Skeletal muscle tissue (tissue), 3 donors: ENCODE measurements at regions not wholly inside any gene's neighbourhood (a gene's known extent, or its start where the extent isn't known, plus 50 kb on each side); places are given as distances from the start of the nearest gene placed in this dataset.

Source experiments
- H3K27ac ChIP-seq: one replicate; pipeline ENCODE4 v1.7.0; 2013; ENCODE audit warnings: mild to moderate bottlenecking, low read depth, low read length, inconsistent platforms
- H3K27me3 ChIP-seq, 3 donors: one replicate each; pipeline ENCODE4 v1.7.0; 2013; ENCODE audit warnings: low read length in 3 of 3; ENCODE audit not compliant: control insufficient read depth in 3 of 3, insufficient read depth in 3 of 3
- H3K36me3 ChIP-seq, 3 donors: one replicate each; pipeline ENCODE4 v1.7.0; 2013; ENCODE audit warnings: low read length in 3 of 3; ENCODE audit not compliant: control insufficient read depth in 3 of 3, insufficient read depth in 3 of 3
- H3K4me1 ChIP-seq, 3 donors: one replicate each; pipeline ENCODE4 v1.7.0; 2013; ENCODE audit warnings: low read length in 3 of 3, mild to moderate bottlenecking in 3 of 3; ENCODE audit not compliant: control insufficient read depth in 3 of 3, insufficient read depth in 3 of 3
- H3K4me3 ChIP-seq, 3 donors: one replicate each; pipeline ENCODE4 v1.7.0; 2013; ENCODE audit warnings: low read length in 3 of 3
- H3K9ac ChIP-seq, 3 donors: one replicate each; pipeline ENCODE4 v1.7.0; 2013; ENCODE audit warnings: low read length in 3 of 3, mild to moderate bottlenecking in 3 of 3, moderate library complexity in 2 of 3, low read depth in 1 of 3
- H3K9me3 ChIP-seq, 3 donors: one replicate each; pipeline ENCODE4 v1.7.0; 2013; ENCODE audit warnings: low read length in 3 of 3; ENCODE audit not compliant: control insufficient read depth in 3 of 3
- donor health status: Osteomylitis.

GRCh38 chr3:139213936-139214335 is 129.9 kb upstream of the MRPS22 start:
- no peaks in the 10 kb centered on the region for H3K36me3 ChIP-seq
- H3K9me3 ChIP-seq, result peaks cover 0 to 4% (median 0%) of the 10 kb centered on the region in 3 donors
- no peaks in the 10 kb centered on the region for H3K27me3 ChIP-seq
- H3K4me3 ChIP-seq, result no peak overlapping the region
- H3K9ac ChIP-seq, result no peak overlapping the region
- no peaks in the 10 kb centered on the region for H3K4me1 ChIP-seq
- H3K27ac ChIP-seq, result no peak overlapping the region

GRCh38 chr3:139216958-139217357 is 126.9 kb upstream of the MRPS22 start:
- Histone ChIP-seq H3K4me3 (no peak overlapping the region), H3K27ac (no peak overlapping the region), H3K9me3 (no peaks in the 10 kb centered on the region), H3K4me1 (no peaks in the 10 kb centered on the region), H3K9ac (no peak overlapping the region), H3K27me3 (no peaks in the 10 kb centered on the region), H3K36me3 (no peaks in the 10 kb centered on the region)

DNA sequence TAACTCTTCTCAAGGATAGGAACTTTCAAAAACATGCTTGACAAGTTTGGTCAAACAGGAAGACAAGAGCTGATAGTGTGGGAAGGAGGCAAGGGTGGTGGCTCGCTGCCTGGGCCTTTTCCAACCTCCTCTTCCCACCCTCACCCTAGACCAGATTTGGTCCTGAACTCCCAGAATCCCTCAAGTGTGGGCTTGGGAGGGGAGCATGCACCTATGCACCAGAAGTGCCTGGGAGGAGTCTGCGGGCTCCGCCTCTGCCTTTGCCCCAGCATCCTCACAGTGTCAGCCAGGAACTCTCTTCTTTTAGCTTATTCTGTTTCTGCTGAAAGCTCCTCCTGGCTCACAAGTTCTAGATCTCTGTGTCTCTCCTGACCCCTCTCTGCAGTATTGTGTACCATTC is 126.2 kb upstream of the MRPS22 start:
- no peaks in the 10 kb centered on the region for H3K27me3 ChIP-seq
- H3K4me3 ChIP-seq, result no peak overlapping the region
- H3K9ac ChIP-seq, result no peak overlapping the region
- no peaks in the 10 kb centered on the region for H3K9me3 ChIP-seq
- H3K27ac ChIP-seq, result no peak overlapping the region
- no peaks in the 10 kb centered on the region for H3K36me3 ChIP-seq
- no peaks in the 10 kb centered on the region for H3K4me1 ChIP-seq

DNA sequence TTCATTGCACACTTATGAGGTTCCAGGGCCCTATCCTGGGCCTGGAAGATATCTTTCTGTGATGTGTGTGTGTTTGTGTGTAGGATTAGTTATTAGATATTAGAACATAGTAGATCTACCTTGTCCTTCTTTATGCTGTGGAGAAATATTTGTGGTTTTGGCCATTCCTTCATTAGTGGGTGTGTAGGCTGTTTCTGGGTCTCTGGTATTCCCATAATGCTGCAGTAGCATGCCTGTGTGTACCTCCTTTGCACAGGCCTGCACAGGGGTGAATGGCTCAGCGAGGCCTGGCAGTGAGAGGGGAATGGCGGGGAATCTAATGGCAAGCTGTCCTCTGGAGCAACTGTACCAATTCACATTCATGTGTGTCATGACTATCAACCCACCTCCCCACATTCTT is 125.8 kb upstream of the MRPS22 start:
- Histone ChIP-seq H3K9ac (no peak overlapping the region), H3K27ac (no peak overlapping the region), H3K27me3 (no peaks in the 10 kb centered on the region), H3K4me3 (no peak overlapping the region), H3K4me1 (no peaks in the 10 kb centered on the region), H3K9me3 (no peaks in the 10 kb centered on the region), H3K36me3 (no peaks in the 10 kb centered on the region)

- Histone ChIP-seq H3K9me3 (no peaks in the 10 kb centered on the region), H3K4me1 (no peaks in the 10 kb centered on the region), H3K4me3 (no peak overlapping the region), H3K27me3 (no peaks in the 10 kb centered on the region), H3K9ac (no peak overlapping the region), H3K36me3 (no peaks in the 10 kb centered on the region), H3K27ac (no peak overlapping the region)
Observed at GRCh38 chr3:139219463-139219862, 124.4 kb upstream of the MRPS22 start.

DNA sequence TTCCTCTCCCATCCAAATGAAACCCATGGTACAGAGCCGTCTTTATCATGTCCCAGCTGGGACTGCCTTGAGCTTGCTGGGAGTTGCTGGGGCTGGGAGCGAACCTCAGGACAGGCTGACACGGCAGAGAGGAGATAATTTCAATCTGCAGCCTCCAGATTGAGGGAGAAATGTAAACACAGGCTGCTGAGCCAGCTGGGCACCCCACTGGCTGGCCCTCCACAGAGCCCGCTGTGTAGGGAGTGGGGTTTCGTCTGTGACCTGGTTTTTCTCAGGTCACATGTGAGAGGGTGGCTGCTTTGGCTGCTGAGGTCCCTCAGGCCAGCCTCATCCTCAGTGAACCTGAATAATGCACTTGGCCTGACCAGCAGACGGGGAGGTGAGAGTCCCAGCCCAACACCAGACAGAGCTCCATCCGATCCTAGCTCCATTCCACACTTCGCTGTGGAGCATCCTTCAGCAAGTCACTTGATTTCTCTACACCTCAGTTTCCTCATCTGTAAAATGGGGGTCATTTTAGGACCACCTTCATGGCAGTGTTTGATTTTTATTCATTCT is 121.6 kb upstream of the MRPS22 start:
- Histone ChIP-seq H3K9me3 (no peaks in the 10 kb centered on the region), H3K27ac (no peak overlapping the region), H3K4me3 (no peak overlapping the region), H3K36me3 (no peaks in the 10 kb centered on the region), H3K4me1 (peaks cover 0 to 4% (median 3%) of the 10 kb centered on the region in 3 donors), H3K27me3 (no peaks in the 10 kb centered on the region), H3K9ac (no peak overlapping the region)

GRCh38 chr3:139225548-139225947 is 118.3 kb upstream of the MRPS22 start:
- no peaks in the 10 kb centered on the region for H3K36me3 ChIP-seq
- no peak overlapping the region for H3K4me3 ChIP-seq
- no peaks in the 10 kb centered on the region for H3K27me3 ChIP-seq
- H3K9ac ChIP-seq, result no peak overlapping the region
- peaks cover 0 to 4% (median 3%) of the 10 kb centered on the region in 3 donors for H3K4me1 ChIP-seq
- H3K27ac ChIP-seq, result no peak overlapping the region
- H3K9me3 ChIP-seq, result no peaks in the 10 kb centered on the region

DNA sequence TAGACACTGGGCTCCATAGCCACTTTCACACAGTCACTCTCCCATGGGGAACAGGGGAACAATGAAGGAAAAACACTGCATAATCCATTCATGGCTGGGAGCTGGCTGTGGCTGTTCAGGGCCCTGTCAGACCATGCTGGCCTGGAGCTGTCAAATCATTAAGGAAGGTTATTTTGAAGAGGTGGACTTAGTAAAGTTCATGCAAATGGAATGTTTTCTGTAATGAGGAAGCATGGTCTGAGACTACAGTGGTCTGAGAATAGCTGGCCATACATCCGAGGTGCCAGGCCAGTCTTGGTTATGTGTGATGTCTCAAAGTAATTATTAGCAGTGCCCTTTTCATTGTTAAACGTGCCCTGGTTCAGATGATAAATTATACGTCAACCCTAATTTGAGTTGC is 117.1 kb upstream of the MRPS22 start:
- Histone ChIP-seq H3K27me3 (no peaks in the 10 kb centered on the region), H3K36me3 (no peaks in the 10 kb centered on the region), H3K4me3 (no peak overlapping the region), H3K9me3 (no peaks in the 10 kb centered on the region), H3K4me1 (peaks cover 0 to 4% (median 3%) of the 10 kb centered on the region in 3 donors), H3K9ac (no peak overlapping the region), H3K27ac (no peak overlapping the region)

GRCh38 chr3:139227165-139227564 is 116.7 kb upstream of the MRPS22 start:
- Histone ChIP-seq H3K36me3 (no peaks in the 10 kb centered on the region), H3K9me3 (no peaks in the 10 kb centered on the region), H3K4me1 (peaks cover 0 to 4% (median 3%) of the 10 kb centered on the region in 3 donors), H3K27ac (no peak overlapping the region), H3K4me3 (no peak overlapping the region), H3K9ac (no peak overlapping the region), H3K27me3 (no peaks in the 10 kb centered on the region)

DNA sequence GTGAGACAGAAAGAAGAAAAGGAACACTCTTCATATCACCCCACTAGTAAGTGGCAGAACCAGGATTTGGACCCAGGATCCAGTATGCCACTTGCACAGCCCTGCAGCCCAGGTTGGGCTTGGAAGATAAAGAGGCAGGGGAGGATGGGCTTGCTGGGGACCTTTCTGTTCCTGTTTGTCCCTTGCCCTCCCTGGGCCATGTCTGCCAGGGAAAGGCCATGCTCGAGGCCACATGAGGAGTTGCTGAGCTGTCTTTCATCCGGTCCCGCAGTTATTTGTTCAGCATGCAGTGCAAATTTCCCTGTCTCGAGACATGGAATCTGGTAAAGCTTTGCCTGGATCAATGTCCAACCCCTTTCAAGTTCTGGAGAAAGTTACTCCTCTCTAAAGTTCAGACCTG is 116.0 kb upstream of the MRPS22 start:
- Histone ChIP-seq H3K9me3 (no peaks in the 10 kb centered on the region), H3K4me1 (peaks cover 0 to 4% (median 3%) of the 10 kb centered on the region in 3 donors), H3K9ac (no peak overlapping the region), H3K27ac (no peak overlapping the region), H3K27me3 (no peaks in the 10 kb centered on the region), H3K4me3 (no peak overlapping the region), H3K36me3 (no peaks in the 10 kb centered on the region)

GRCh38 chr3:139230391-139230790 is 113.4 kb upstream of the MRPS22 start:
- H3K27me3 ChIP-seq, result no peaks in the 10 kb centered on the region
- H3K4me1 ChIP-seq, result peaks cover 0 to 4% (median 3%) of the 10 kb centered on the region in 3 donors
- H3K9ac ChIP-seq, result no peak overlapping the region

More at GRCh38 chr3:139230391-139230790, 113.4 kb upstream of the MRPS22 start:
- Histone ChIP-seq H3K36me3 (no peaks in the 10 kb centered on the region), H3K4me3 (no peak overlapping the region), H3K27ac (no peak overlapping the region), H3K9me3 (no peaks in the 10 kb centered on the region)
